Osteocyte (in vitro differentiated cells): ENCODE measurements at regions not wholly inside any gene's neighbourhood (a gene's known extent, or its start where the extent isn't known, plus 50 kb on each side); places are given as distances from the start of the nearest gene placed in this dataset.

ENCODE experiments used
- DNase-seq: peaks from one replicate; pipeline ENCODE4 v3.0.0; 2021; ENCODE audit warnings: mixed read lengths; ENCODE audit not compliant: unreplicated experiment; ENCODE audit errors: extremely low spot score
- H3K27ac Mint-ChIP-seq: one replicate; pipeline ENCODE4 v1.8.0; 2021; ENCODE audit warnings: mild to moderate bottlenecking, mixed read lengths; ENCODE audit not compliant: unreplicated experiment
- H3K27me3 Mint-ChIP-seq: one replicate; pipeline ENCODE4 v1.8.0; 2021; ENCODE audit warnings: mixed read lengths; ENCODE audit not compliant: unreplicated experiment
- H3K36me3 Mint-ChIP-seq: one replicate; pipeline ENCODE4 v1.8.0; 2021; ENCODE audit warnings: mixed read lengths; ENCODE audit not compliant: unreplicated experiment
- H3K4me1 Mint-ChIP-seq: one replicate; pipeline ENCODE4 v1.8.0; 2021; ENCODE audit warnings: mixed read lengths; ENCODE audit not compliant: unreplicated experiment
- H3K4me3 Mint-ChIP-seq: one replicate; pipeline ENCODE4 v1.8.0; 2021; ENCODE audit warnings: mild to moderate bottlenecking, moderate library complexity, mixed read lengths; ENCODE audit not compliant: unreplicated experiment
- H3K9me3 Mint-ChIP-seq: one replicate; pipeline ENCODE4 v1.8.0; 2021; ENCODE audit warnings: mixed read lengths; ENCODE audit not compliant: unreplicated experiment
- TF ChIP-seq, protein P1 (sequence below): fragments of 200-600 bp; sonication (generic); IDR thresholded peaks from 2 replicates; pipeline ENCODE4 v1.5.0; 2021; ENCODE audit warnings: antibody characterized with exemption, mild to moderate bottlenecking, moderate library complexity

DNA sequence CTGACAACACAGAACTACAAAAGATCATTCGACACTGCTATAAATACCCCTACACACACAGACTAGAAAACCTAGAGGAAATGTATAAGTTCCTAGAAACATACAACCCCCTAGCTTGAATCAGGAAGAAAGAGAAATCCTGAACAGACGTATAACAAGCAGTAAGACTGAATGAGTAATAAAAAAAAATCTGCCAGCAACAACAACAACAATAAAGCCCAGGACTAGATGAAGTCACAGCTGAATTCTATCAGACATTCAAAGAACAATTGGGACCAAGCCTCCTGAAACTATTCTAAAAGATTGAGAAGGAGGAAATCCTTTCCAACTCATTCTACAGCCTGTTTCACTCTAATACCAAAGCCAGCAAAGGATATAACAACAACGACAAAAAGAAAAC, 68.2 kb upstream of the SLIT3 start:
- peaks cover 14% of the 10 kb centered on the region for H3K27me3 Mint-ChIP-seq
- H3K9me3 Mint-ChIP-seq, result peaks cover 10% of the 10 kb centered on the region
- no peak overlapping the region for H3K4me3 Mint-ChIP-seq
- H3K27ac Mint-ChIP-seq, result no peak overlapping the region
- TF ChIP-seq, protein P1, sequence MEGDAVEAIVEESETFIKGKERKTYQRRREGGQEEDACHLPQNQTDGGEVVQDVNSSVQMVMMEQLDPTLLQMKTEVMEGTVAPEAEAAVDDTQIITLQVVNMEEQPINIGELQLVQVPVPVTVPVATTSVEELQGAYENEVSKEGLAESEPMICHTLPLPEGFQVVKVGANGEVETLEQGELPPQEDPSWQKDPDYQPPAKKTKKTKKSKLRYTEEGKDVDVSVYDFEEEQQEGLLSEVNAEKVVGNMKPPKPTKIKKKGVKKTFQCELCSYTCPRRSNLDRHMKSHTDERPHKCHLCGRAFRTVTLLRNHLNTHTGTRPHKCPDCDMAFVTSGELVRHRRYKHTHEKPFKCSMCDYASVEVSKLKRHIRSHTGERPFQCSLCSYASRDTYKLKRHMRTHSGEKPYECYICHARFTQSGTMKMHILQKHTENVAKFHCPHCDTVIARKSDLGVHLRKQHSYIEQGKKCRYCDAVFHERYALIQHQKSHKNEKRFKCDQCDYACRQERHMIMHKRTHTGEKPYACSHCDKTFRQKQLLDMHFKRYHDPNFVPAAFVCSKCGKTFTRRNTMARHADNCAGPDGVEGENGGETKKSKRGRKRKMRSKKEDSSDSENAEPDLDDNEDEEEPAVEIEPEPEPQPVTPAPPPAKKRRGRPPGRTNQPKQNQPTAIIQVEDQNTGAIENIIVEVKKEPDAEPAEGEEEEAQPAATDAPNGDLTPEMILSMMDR, result no peak
- DNase-seq, result no peak
- peaks cover 2% of the 10 kb centered on the region for H3K36me3 Mint-ChIP-seq
- no peaks in the 10 kb centered on the region for H3K4me1 Mint-ChIP-seq

DNA sequence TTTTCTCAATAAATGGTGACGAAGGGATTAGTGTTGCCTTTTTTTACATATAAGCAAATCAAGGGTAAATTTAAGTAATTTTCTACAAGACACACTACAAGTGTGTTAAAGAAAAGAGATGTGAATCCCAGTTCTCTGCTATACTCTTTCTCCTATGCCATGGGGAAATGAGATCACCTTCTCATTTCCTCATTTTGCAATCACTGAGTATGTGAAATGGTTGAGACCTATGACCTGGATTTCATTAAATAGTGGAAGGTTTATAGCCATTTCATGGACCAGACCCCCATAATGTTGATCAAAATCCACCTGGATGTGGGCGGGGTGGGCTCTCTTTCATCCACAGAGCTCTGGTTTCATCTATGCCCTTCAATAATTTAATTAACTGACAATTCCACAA, 66.9 kb upstream of the SLIT3 start:
- peaks cover 16% of the 10 kb centered on the region for H3K27me3 Mint-ChIP-seq
- no peak for DNase-seq
- H3K36me3 Mint-ChIP-seq, result peaks cover 2% of the 10 kb centered on the region
- H3K27ac Mint-ChIP-seq, result no peak overlapping the region
- peaks cover 10% of the 10 kb centered on the region for H3K9me3 Mint-ChIP-seq
- TF ChIP-seq, protein P1, result no peak
- H3K4me1 Mint-ChIP-seq, result no peaks in the 10 kb centered on the region
- H3K4me3 Mint-ChIP-seq, result no peak overlapping the region

DNA sequence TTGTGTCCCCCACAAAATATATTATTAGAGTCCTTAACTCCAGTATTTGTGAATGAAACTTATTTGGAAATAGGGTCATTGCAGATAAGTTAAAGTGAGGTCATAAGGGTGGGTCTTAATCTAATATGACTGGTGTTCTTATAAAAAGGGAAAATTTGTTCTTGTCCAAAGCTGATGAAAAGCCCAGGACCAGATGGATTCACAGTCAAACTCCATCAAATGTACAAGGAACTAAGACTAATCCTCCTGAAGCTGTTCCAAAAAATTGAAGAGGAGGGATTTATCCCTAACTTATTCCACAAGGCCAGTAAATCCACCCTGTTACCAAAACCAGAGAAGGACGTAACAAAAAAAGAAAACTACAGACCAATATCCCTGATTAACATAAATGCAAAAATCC, 56.4 kb upstream of the SLIT3 start:
- DNase-seq, result no peak
- H3K4me1 Mint-ChIP-seq, result peaks cover 7% of the 10 kb centered on the region
- no peaks in the 10 kb centered on the region for H3K9me3 Mint-ChIP-seq
- no peaks in the 10 kb centered on the region for H3K36me3 Mint-ChIP-seq
- H3K27ac Mint-ChIP-seq, result no peak overlapping the region
- TF ChIP-seq, protein P1, result no peak
- no peak overlapping the region for H3K4me3 Mint-ChIP-seq
- H3K27me3 Mint-ChIP-seq, result peaks cover 7% of the 10 kb centered on the region

DNA sequence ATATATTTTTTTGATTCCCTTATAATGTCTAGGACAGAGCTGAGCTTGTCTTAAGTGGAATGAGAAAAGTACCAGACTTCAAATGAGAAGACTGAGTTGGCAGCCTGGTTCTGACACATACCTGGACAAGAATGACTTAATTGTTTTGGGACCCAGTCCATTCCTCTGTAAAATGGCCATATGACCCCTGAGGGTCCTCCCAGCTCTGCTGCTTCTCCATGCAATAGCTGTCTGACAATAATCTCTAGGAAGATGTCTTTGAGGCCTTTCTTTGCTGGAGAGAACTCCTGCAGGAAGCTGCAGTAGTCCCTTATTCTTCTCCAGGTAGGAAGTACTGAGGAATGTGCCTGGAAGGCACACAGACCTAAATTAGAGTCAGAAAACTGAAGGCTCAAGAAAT, 55.9 kb upstream of the SLIT3 start:
- Mint-ChIP-seq H3K9me3 (no peaks in the 10 kb centered on the region), H3K36me3 (no peaks in the 10 kb centered on the region), H3K4me3 (no peak overlapping the region), H3K27me3 (peaks cover 2% of the 10 kb centered on the region), H3K4me1 (peaks cover 11% of the 10 kb centered on the region), H3K27ac (no peak overlapping the region)
- TF ChIP-seq, protein P1, result no peak
- DNase-seq, result no peak

DNA sequence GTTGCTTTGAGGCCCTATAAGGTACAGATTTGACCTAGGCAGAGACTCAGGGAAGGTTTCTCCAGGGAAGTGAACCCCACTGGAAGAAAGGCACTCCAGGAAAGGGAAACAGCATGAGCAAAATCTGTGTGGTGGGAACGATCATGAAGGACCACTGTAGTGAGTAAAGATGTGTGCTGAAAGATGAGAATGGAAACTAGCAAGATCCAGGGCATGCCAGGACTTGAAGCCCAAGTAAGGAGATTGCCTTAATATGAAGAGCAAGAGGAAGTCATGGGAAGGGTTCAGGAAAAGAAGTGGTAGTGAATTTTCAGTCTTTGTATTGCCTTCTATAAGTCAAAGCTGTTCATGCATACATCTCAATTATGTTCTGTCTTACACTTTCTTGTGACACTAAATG, 55.2 kb upstream of the SLIT3 start:
- Mint-ChIP-seq H3K36me3 (no peaks in the 10 kb centered on the region), H3K27ac (no peak overlapping the region), H3K4me1 (peaks cover 16% of the 10 kb centered on the region), H3K4me3 (no peak overlapping the region), H3K27me3 (peaks cover 2% of the 10 kb centered on the region), H3K9me3 (no peaks in the 10 kb centered on the region)
- DNase-seq, result no peak
- TF ChIP-seq, protein P1, result no peak
